Loucy (cell line): ENCODE measurements at regions not wholly inside any gene's neighbourhood (a gene's known extent, or its start where the extent isn't known, plus 50 kb on each side); places are given as distances from the start of the nearest gene placed in this dataset.

ENCODE experiments used
- H2AFZ ChIP-seq: fragments of 200-600 bp; sonication (generic); 2 replicates; pipeline ENCODE4 v1.6.0; 2016; ENCODE audit warnings: antibody characterized with exemption, mild to moderate bottlenecking, low read length, moderate library complexity
- H3F3A ChIP-seq: fragments of 200-600 bp; 2 replicates; pipeline ENCODE4 v1.6.0; 2016; ENCODE audit warnings: antibody characterized with exemption, low read depth, mild to moderate bottlenecking
- H3K27me3 ChIP-seq: fragments of 200-600 bp; sonication (generic); 2 replicates; pipeline ENCODE4 v1.6.1; 2014; ENCODE audit warnings: low read length, mild to moderate bottlenecking; ENCODE audit not compliant: insufficient read depth, poor library complexity, severe bottlenecking
- H3K36me3 ChIP-seq: fragments of 200-600 bp; sonication (generic); 2 replicates; pipeline ENCODE4 v1.6.1; 2016; ENCODE audit warnings: low read length; ENCODE audit not compliant: insufficient read depth
- H3K4me1 ChIP-seq: fragments of 200-600 bp; sonication (generic); 2 replicates; pipeline ENCODE4 v1.5.1; 2014; ENCODE audit warnings: low read length, mild to moderate bottlenecking; ENCODE audit not compliant: insufficient read depth, poor library complexity, severe bottlenecking
- H3K4me2 ChIP-seq: fragments of 200-600 bp; sonication (generic); 2 replicates; pipeline ENCODE4 v1.6.0; 2014; ENCODE audit warnings: antibody characterized with exemption, low read length, low read depth, mild to moderate bottlenecking; ENCODE audit not compliant: poor library complexity, severe bottlenecking
- H3K4me3 ChIP-seq: fragments of 200-600 bp; sonication (generic); 2 replicates; pipeline ENCODE4 v1.5.1; 2014; ENCODE audit warnings: low read length, mild to moderate bottlenecking, mixed read lengths; ENCODE audit not compliant: poor library complexity, severe bottlenecking
- H3K79me2 ChIP-seq: fragments of 200-600 bp; sonication (generic); 2 replicates; pipeline ENCODE4 v1.6.1; 2014; ENCODE audit warnings: low read length; ENCODE audit not compliant: insufficient read depth
- H3K9ac ChIP-seq: fragments of 200-600 bp; sonication (generic); 2 replicates; pipeline ENCODE4 v1.6.0; 2014; ENCODE audit warnings: mild to moderate bottlenecking, low read depth, low read length, moderate library complexity; ENCODE audit not compliant: poor library complexity, severe bottlenecking
- H3K9me2 ChIP-seq: fragments of 200-600 bp; sonication (generic); replicated peaks from 2 replicates; pipeline ENCODE4 v1.6.1; 2016; ENCODE audit warnings: low read depth, low read length, mixed read lengths
- H3K9me3 ChIP-seq: fragments of 200-600 bp; sonication (generic); 2 replicates; pipeline ENCODE4 v1.6.1; 2014; ENCODE audit warnings: mild to moderate bottlenecking, antibody characterized with exemption, low read length, low read depth; ENCODE audit not compliant: insufficient read depth
- H4K20me1 ChIP-seq: fragments of 200-600 bp; sonication (generic); 2 replicates; pipeline ENCODE4 v1.6.0; 2014; ENCODE audit warnings: antibody characterized with exemption, low read length, mild to moderate bottlenecking; ENCODE audit not compliant: insufficient read depth, poor library complexity, severe bottlenecking
- CTCF ChIP-seq: fragments of 200-600 bp; sonication (generic); conservative IDR thresholded peaks from 2 replicates; pipeline ENCODE4 v1.5.1; 2014; ENCODE audit warnings: mild to moderate bottlenecking, antibody characterized with exemption, low read length
- EZH2phosphoT487 ChIP-seq: fragments of 200-600 bp; IDR thresholded peaks from 2 replicates; pipeline ENCODE4 v1.6.1; 2018; ENCODE audit warnings: antibody characterized with exemption, mild to moderate bottlenecking, moderate library complexity, borderline replicate concordance

GRCh38 chr18:41410006-41410405, 545.0 kb upstream of the PIK3C3 start:
- no peaks in the 10 kb centered on the region for H3K9me3 ChIP-seq
- H3K9ac ChIP-seq, result no peak overlapping the region
- no peak overlapping the region for H3K4me2 ChIP-seq
- no peak overlapping the region for H3K4me3 ChIP-seq
- no peaks in the 10 kb centered on the region for H4K20me1 ChIP-seq
- H3K27me3 ChIP-seq, result no peaks in the 10 kb centered on the region
- H3K79me2 ChIP-seq, result no peaks in the 10 kb centered on the region
- TF ChIP-seq CTCF, result no peak
- TF ChIP-seq EZH2phosphoT487, result no peak
- no peaks in the 10 kb centered on the region for H3K36me3 ChIP-seq
- H3K4me1 ChIP-seq, result no peaks in the 10 kb centered on the region
- no peaks in the 10 kb centered on the region for H3K9me2 ChIP-seq
- H3F3A ChIP-seq, result no peaks in the 10 kb centered on the region
- H2AFZ ChIP-seq, result no peak overlapping the region

GRCh38 chr18:41406834-41407233, 548.2 kb upstream of the PIK3C3 start:
- Histone ChIP-seq H3K9me3 (no peaks in the 10 kb centered on the region), H3K79me2 (no peaks in the 10 kb centered on the region), H3K4me1 (no peaks in the 10 kb centered on the region), H3K9ac (no peak overlapping the region), H3K4me2 (no peak overlapping the region), H3K27me3 (no peaks in the 10 kb centered on the region), H3K9me2 (no peaks in the 10 kb centered on the region), H3K4me3 (no peak overlapping the region), H2AFZ (no peak overlapping the region), H3F3A (no peaks in the 10 kb centered on the region), H4K20me1 (no peaks in the 10 kb centered on the region), H3K36me3 (no peaks in the 10 kb centered on the region)
- TF ChIP-seq CTCF (no peak), EZH2phosphoT487 (no peak)

- no peak overlapping the region for H3K4me2 ChIP-seq
- TF ChIP-seq CTCF (no peak), EZH2phosphoT487 (no peak)
- no peaks in the 10 kb centered on the region for H3K27me3 ChIP-seq
- H3K36me3 ChIP-seq, result no peaks in the 10 kb centered on the region
- H3K9me2 ChIP-seq, result no peaks in the 10 kb centered on the region
- H3K4me3 ChIP-seq, result no peak overlapping the region
- H3K9ac ChIP-seq, result no peak overlapping the region
- H2AFZ ChIP-seq, result no peak overlapping the region
- H3K4me1 ChIP-seq, result no peaks in the 10 kb centered on the region
- no peaks in the 10 kb centered on the region for H3K9me3 ChIP-seq
- H4K20me1 ChIP-seq, result no peaks in the 10 kb centered on the region
- no peaks in the 10 kb centered on the region for H3F3A ChIP-seq
- H3K79me2 ChIP-seq, result no peaks in the 10 kb centered on the region
Observed at GRCh38 chr18:41396861-41397260, 558.2 kb upstream of the PIK3C3 start.
